ENCODE measurements at regions not wholly inside any gene's neighbourhood (a gene's known extent, or its start where the extent isn't known, plus 50 kb on each side); places are given as distances from the start of the nearest gene placed in this dataset.

DNA sequence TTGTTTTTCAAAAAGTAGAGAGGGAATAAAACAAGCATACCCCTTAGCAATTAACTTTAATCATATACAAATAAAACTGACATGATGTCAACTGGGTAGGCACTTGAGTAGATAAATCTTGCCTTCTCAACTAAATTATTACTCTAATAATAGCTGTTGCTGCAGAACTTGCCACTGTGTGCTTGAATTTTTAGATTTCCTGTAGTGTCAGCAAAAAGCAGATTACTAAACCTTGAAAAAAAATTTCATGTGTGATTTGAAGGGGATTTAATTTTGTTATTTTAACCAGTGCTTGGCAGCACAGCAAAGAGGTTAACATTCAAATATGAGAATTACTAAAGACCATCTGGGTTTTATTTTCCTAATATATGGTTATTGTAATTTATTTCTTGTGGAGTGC, 438.3 kb upstream of the SPANXN1 start:
- Histone ChIP-seq H3K4me1 (ENCODE audit: insufficient read depth, low read length) (no peaks in the 10 kb centered on the region), H2AFZ (ENCODE audit: low read length) (no peak overlapping the region), H3K27ac (ENCODE audit: extremely low read length, insufficient read depth, low read length) (no peak overlapping the region), H3K27me3 (ENCODE audit: control insufficient read depth in 1 of 2, insufficient read depth in 2 of 2, low read length in 2 of 2) (no peaks in the 10 kb centered on the region), H3K36me3 (replicated peaks in 1 of 2; ENCODE audit: control insufficient read depth in 1 of 2, insufficient read depth in 2 of 2, low read length in 2 of 2) (no peaks in the 10 kb centered on the region), H3K79me2 (ENCODE audit: insufficient read depth, low read length) (no peaks in the 10 kb centered on the region), H3K4me3 (replicated peaks in 1 of 3; ENCODE audit: insufficient read depth in 1 of 3, low read depth in 2 of 3, low read length in 3 of 3) (no peak overlapping the region), H3K9ac (ENCODE audit: insufficient read depth, low read depth, low read length) (no peak overlapping the region), H3K4me2 (ENCODE audit: low read depth, low read length) (no peak overlapping the region), H4K20me1 (ENCODE audit: insufficient read depth, low read length) (no peaks in the 10 kb centered on the region), H3K9me3 (ENCODE audit: low read length) (peaks cover 38% of the 10 kb centered on the region)
- CTCF ChIA-PET (ENCODE audit: low intra/inter-chr PET ratio, low total read pairs), result no interaction called here
- DNase-seq (ENCODE audit: low spot score) (no peak), ATAC-seq (no peak), FAIRE-seq (no peak)
- in situ Hi-C loops (cut with HindIII; ENCODE audit: extremely low pct_ligation_motif_present, low pct_unique_long_range_greater_than_20kb) (no loop called here), intact Hi-C loops (cut with micrococcal nuclease; ENCODE audit: unreplicated experiment) (no loop called here)
- no TSS peak for BruUV-seq (replicated peaks)
- TF ChIP-seq, protein P1, sequence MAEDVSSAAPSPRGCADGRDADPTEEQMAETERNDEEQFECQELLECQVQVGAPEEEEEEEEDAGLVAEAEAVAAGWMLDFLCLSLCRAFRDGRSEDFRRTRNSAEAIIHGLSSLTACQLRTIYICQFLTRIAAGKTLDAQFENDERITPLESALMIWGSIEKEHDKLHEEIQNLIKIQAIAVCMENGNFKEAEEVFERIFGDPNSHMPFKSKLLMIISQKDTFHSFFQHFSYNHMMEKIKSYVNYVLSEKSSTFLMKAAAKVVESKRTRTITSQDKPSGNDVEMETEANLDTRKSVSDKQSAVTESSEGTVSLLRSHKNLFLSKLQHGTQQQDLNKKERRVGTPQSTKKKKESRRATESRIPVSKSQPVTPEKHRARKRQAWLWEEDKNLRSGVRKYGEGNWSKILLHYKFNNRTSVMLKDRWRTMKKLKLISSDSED (CRISPR knock-in tag; IDR thresholded peaks at IDR 0.05), result no peak
- TF ChIP-seq ZNF430 (CRISPR knock-in tag; IDR thresholded peaks at IDR 0.05) (no peak), MAFF (IDR thresholded peaks at IDR 0.05; ENCODE audit: low read depth, low read length) (peak; percentile 19; the same call in 1 of the 2 replicates), HIVEP1 (CRISPR knock-in tag; IDR thresholded peaks at IDR 0.05) (no peak), MAFK (conservative IDR thresholded peaks at IDR 0.05 in 1 of 2, IDR thresholded peaks at IDR 0.05 in 1 of 2; ENCODE audit: low read length in 2 of 2) (peak; percentile 4 to 52; a peak in 2 of 4 replicates), PHF5A (CRISPR knock-in tag; IDR thresholded peaks at IDR 0.05; ENCODE audit: low read depth, unreplicated experiment) (no peak), ZNF567 (CRISPR knock-in tag; IDR thresholded peaks at IDR 0.05; ENCODE audit: borderline replicate concordance) (no peak), ZNF569 (CRISPR knock-in tag; IDR thresholded peaks at IDR 0.05; ENCODE audit: borderline replicate concordance) (no peak)
- TF ChIP-seq, protein P2, sequence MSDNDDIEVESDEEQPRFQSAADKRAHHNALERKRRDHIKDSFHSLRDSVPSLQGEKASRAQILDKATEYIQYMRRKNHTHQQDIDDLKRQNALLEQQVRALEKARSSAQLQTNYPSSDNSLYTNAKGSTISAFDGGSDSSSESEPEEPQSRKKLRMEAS (IDR thresholded peaks at IDR 0.05), result no peak
- POLR2A ChIA-PET, result no interaction called here

DNA sequence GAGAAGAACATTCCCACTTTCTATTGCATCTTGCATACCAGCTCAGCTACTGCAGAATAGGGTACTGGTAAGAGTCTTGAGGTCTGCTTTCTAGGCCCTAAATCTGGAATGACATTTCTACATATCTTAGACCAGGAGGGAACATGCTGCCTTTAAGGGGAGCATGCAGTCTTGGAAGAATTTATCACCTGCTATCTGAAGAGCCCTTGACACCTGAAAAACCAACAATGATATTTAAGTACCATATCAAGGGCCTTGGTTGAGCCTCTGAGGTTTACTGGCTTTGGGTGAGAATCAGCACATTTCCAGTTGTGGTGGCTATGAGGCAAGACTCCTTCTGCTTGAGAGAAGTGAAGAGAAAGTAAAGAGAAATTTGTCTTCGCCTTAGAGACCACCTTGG, 436.8 kb upstream of the SPANXN1 start:
- H3K9me3 ChIP-seq (ENCODE audit: low read length), result peaks cover 44% of the 10 kb centered on the region
- CTCF ChIA-PET (ENCODE audit: low intra/inter-chr PET ratio, low total read pairs), result no interaction called here
- no peaks in the 10 kb centered on the region for H3K36me3 ChIP-seq (replicated peaks in 1 of 2; ENCODE audit: control insufficient read depth in 1 of 2, insufficient read depth in 2 of 2, low read length in 2 of 2)
- WGBS (ENCODE audit: low lambda C conversion rate), result 0% methylated on average over 1 of the region's 1 CpG
- no peak overlapping the region for H3K27ac ChIP-seq (ENCODE audit: extremely low read length, insufficient read depth, low read length)
- no peak overlapping the region for H3K4me2 ChIP-seq (ENCODE audit: low read depth, low read length)
- intact Hi-C loops (cut with micrococcal nuclease; ENCODE audit: unreplicated experiment), result no loop called here
- no peaks in the 10 kb centered on the region for H3K27me3 ChIP-seq (ENCODE audit: control insufficient read depth in 1 of 2, insufficient read depth in 2 of 2, low read length in 2 of 2)
- POLR2A ChIA-PET, result no interaction called here
- no peak for ATAC-seq
- no peak overlapping the region for H2AFZ ChIP-seq (ENCODE audit: low read length)
- H3K4me1 ChIP-seq (ENCODE audit: insufficient read depth, low read length), result no peaks in the 10 kb centered on the region
- BruUV-seq (replicated peaks), result no TSS peak
- no peak overlapping the region for H3K9ac ChIP-seq (ENCODE audit: insufficient read depth, low read depth, low read length)
- in situ Hi-C loops (cut with HindIII; ENCODE audit: extremely low pct_ligation_motif_present, low pct_unique_long_range_greater_than_20kb), result no loop called here
- DNase-seq (ENCODE audit: low spot score), result no peak
- H4K20me1 ChIP-seq (ENCODE audit: insufficient read depth, low read length), result no peaks in the 10 kb centered on the region
- H3K4me3 ChIP-seq (replicated peaks in 1 of 3; ENCODE audit: insufficient read depth in 1 of 3, low read depth in 2 of 3, low read length in 3 of 3), result no peak overlapping the region
- no peak for FAIRE-seq
- no peaks in the 10 kb centered on the region for H3K79me2 ChIP-seq (ENCODE audit: insufficient read depth, low read length)
- TF ChIP-seq CBX2 (IDR thresholded peaks at IDR 0.05; ENCODE audit: low read depth, low read length), result no peak
- TF ChIP-seq CBX2 (CRISPR knock-in tag; IDR thresholded peaks at IDR 0.05; ENCODE audit: low read depth), result no peak
- TF ChIP-seq DPF2 (CRISPR knock-in tag; IDR thresholded peaks at IDR 0.05; ENCODE audit: borderline replicate concordance, low read depth), result no peak
- TF ChIP-seq, protein P3, sequence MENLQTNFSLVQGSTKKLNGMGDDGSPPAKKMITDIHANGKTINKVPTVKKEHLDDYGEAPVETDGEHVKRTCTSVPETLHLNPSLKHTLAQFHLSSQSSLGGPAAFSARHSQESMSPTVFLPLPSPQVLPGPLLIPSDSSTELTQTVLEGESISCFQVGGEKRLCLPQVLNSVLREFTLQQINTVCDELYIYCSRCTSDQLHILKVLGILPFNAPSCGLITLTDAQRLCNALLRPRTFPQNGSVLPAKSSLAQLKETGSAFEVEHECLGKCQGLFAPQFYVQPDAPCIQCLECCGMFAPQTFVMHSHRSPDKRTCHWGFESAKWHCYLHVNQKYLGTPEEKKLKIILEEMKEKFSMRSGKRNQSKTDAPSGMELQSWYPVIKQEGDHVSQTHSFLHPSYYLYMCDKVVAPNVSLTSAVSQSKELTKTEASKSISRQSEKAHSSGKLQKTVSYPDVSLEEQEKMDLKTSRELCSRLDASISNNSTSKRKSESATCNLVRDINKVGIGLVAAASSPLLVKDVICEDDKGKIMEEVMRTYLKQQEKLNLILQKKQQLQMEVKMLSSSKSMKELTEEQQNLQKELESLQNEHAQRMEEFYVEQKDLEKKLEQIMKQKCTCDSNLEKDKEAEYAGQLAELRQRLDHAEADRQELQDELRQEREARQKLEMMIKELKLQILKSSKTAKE (CRISPR knock-in tag; IDR thresholded peaks at IDR 0.05; ENCODE audit: borderline replicate concordance), result no peak
- TF ChIP-seq ZNF780A (CRISPR knock-in tag; IDR thresholded peaks at IDR 0.05), result no peak
- TF ChIP-seq BCL6 (CRISPR knock-in tag; IDR thresholded peaks at IDR 0.05), result no peak

Data from HepG2 (cell line).